NCI-H2081 (cell line): ENCODE measurements at regions not wholly inside any gene's neighbourhood (a gene's known extent, or its start where the extent isn't known, plus 50 kb on each side); places are given as distances from the start of the nearest gene placed in this dataset.

Experiments
- DNase-seq, 2 experiments: peaks; one replicate each; lab custom pipeline; 2025; lab: John Stamatoyannopoulos, UW

- no peak for DNase-seq
These were observed 52.4 kb upstream of the WDR26 start for GRCh38 chr1:224486801-224487583.

DNA sequence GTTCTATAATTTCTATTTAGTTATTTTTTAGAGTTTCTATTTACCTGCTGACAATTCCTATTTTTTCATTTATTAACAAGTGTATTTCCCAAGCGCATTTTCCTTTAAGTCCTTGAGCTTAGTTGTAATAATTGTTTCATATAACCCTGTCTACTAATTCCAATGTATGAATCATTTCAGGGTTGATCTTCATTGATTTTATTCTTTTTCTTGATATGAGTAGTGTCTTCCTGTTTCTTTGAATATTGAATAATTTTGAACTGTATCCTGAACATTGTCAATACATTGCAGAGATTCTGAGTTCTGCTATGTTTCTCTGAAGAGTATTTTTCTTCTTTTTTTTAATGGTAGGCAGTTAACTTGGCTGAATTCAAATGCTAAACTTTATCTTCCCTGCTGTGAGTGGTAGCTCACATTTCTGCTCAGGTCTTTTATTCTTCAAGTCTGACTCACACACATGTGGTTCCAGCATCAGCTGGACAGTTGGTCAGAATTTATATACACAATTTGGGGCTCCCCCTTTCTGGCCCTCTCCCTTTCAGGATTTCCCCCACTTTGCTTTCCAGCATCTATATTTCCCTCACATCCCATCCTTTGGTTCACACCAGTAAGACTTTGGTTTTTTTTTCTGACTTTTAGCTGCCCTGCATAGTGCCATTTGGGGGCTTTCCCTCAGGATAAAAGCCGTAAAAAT is 54.4 kb upstream of the WDR26 start:
- DNase-seq, result no peak

- DNase-seq, result no peak
These were observed 55.2 kb upstream of the WDR26 start for GRCh38 chr1:224489534-224490365.

GRCh38 chr1:224490549-224491537 is 56.2 kb upstream of the WDR26 start:
- no peak for DNase-seq

DNA sequence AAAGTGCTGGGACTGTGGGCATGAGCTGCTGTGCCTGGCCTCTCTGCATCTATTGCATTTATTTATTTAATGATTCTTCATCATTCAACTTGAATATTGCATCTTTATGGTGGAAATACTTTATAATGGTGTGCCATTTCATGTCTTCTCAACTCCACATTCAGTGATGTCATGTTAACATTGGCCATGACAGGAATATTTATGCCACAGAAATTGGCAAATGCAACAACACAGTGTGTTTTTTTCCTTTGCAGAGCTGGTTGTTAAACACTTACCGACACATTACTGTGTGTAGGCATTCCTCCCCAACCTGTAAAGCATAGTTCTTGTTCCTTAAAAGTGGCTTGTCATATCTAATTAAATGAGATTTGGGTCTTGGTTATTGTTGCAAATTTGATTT is 57.4 kb upstream of the WDR26 start:
- no peak for DNase-seq

- DNase-seq, result no peak
These were observed 58.0 kb upstream of the WDR26 start for GRCh38 chr1:224492632-224493031.

- DNase-seq, result peak; percentile 58 to 75
These were observed 58.7 kb upstream of the WDR26 start for GRCh38 chr1:224493269-224493668.

DNA sequence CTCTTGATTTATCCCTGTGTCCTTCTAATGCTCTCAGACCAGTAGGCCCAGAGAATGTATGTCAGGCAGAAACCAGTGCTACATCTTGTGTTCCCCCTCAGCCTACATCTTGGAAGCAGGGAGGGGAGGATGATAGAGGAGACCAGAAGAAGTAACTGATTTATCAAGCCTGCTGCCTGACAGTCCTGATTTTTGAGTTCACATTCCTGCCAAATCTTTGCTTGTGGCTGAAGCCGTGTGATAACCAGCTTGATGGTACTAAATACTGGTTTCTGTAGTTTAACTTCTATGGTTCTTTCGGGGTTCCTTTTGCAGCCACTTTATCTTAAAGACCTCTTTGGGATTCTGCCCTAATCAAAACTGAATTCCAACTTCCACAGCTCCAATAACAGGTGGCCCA is 59.7 kb upstream of the WDR26 start:
- no peak for DNase-seq

DNA sequence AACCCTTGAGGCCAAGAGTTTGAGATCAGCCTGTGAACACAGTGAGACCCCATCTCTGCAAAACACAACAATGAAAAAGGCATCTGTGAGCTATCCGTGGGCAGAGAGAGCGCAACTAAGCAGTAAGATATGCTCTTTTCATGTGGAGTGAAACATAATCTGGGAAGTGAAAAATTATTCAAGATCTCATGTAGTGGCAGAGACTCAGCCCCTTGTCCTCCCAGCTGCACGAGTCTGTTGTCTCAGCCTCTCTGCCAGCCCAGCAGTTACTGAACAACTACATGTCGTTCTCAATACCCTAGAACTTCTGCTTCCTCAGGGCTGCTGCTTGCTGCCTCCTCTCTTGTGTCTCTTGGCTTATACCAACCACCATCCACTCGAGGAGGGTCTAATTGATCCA is 61.3 kb upstream of the WDR26 start:
- no peak for DNase-seq

GRCh38 chr1:224496826-224497225 is 62.2 kb upstream of the WDR26 start:
- DNase-seq, result no peak

- no peak for DNase-seq
These were observed 63.3 kb upstream of the WDR26 start for GRCh38 chr1:224497714-224498573.

GRCh38 chr1:224498574-224499170 is 64.1 kb upstream of the WDR26 start:
- no peak for DNase-seq

DNA sequence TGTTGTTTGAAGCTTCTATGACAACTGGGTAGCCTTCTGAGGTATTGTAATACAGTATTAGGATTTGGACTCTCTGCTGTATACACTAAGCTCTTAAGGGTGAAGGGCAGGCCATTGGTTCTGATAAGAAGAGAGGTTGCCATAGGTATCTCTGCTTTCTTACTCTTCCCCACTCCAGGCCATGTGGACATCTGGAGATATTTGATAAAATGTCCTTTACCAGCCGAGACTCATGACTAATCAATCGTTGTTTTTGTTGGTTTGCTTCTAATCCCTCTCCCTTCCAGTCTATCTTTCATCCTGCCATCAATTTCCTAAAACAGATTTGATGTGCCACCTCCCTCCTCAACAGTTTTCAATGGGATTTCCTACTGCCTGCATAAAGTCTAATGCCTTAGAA is 64.6 kb upstream of the WDR26 start:
- DNase-seq, result no peak

DNA sequence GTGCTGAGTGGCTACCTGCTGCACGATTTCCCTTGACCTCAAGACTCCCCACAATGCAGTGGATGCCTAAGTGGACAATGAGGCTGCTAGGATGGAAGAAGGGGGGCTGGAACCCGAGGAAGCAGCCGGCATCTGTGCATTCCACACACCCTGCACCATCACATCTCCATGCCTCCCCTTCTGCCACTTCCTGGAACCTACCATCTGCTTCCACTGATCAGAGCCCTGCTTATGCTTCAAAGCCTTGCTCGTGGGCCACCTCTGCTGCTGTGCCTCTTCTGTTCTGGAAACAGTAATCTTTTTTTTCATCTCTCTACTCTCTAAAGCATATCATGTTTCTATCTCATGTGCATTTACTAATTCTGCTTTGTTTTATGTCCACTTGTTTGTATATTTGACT is 66.2 kb upstream of the WDR26 start:
- DNase-seq, result no peak

- no peak for DNase-seq
These were observed 67.2 kb upstream of the WDR26 start for GRCh38 chr1:224501836-224502235.

DNA sequence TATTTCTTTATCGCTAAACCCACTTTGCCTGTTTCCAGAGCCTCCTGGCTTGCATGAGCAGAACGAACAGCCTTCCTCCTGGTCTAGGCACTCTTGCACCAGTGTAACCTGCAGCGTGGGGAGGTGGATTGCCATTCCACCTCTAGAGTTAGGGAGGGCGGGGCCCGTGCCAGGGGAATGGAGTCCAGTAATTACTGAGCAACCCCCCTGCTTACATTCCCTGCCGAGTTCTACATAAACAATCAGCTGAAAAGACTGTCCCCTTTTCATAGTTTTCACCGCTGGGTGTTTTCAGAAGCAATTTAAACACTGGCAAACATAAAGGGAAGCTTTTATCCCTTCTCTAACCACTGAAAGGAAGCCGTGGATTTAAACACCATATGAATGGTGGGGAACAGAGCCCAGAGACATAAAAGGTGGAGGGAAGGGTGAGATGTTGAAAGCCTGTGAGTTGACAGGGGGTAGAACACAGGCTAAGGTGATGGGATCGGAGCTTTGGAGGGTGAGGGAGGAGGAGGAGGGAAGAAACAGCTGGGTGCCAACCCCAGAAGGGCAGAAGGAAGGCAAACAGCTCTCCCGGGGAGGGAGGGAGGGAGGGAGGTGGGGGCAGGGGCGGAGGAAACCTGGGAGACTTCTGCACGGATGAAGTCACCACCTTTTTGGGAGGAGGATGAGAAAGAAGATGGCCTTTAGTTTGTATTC is 68.0 kb upstream of the WDR26 start:
- DNase-seq, result peak; percentile 98

- DNase-seq, result peak; percentile 98 to 99
These were observed 68.8 kb upstream of the WDR26 start for GRCh38 chr1:224503161-224504118.

- no peak for DNase-seq
These were observed 69.9 kb upstream of the WDR26 start for GRCh38 chr1:224504297-224505041.
